OCI-LY7 (cell line): ENCODE measurements at regions not wholly inside any gene's neighbourhood (a gene's known extent, or its start where the extent isn't known, plus 50 kb on each side); places are given as distances from the start of the nearest gene placed in this dataset.

Source experiments
- BruUV-seq: library from RNA; stranded (reverse); fragments of 400-500 nt; replicated peaks from 2 replicates; lab custom pipeline; 2021; lab: Mats Ljungman, UMichigan
- CTCF ChIA-PET: fragments of 300-600 bp; sonication (Branson Sonifier 250); formaldehyde crosslinking; loops from one replicate; lab custom pipeline; 2022; ENCODE audit warnings: antibody characterized with exemption; ENCODE audit not compliant: unreplicated experiment; lab: Charles Lee
- POLR2A ChIA-PET: fragments of 300-600 bp; sonication (Branson Sonifier 250); formaldehyde crosslinking; loops from one replicate; lab custom pipeline; 2022; ENCODE audit warnings: antibody characterized with exemption; lab: Charles Lee
- DNase-seq: peaks from one replicate; pipeline ENCODE4 v3.0.0-alpha.2; 2015; ENCODE audit warnings: low spot score
- H2AFZ ChIP-seq: fragments of 200-600 bp; sonication (generic), shearing (Covaris generic); 2 replicates; pipeline ENCODE4 v1.6.1; 2014; ENCODE audit warnings: mild to moderate bottlenecking, antibody characterized with exemption, low read length, moderate library complexity
- H3K27ac ChIP-seq: fragments of 200-600 bp; sonication (generic); 2 replicates; pipeline ENCODE4 v1.5.1; 2014; ENCODE audit warnings: mixed run types, low read depth, mild to moderate bottlenecking, moderate library complexity, low read length, inconsistent platforms; ENCODE audit not compliant: poor library complexity, severe bottlenecking
- H3K36me3 ChIP-seq: fragments of 200-600 bp; sonication (generic); 2 replicates; pipeline ENCODE4 v1.6.1; 2014; ENCODE audit warnings: mild to moderate bottlenecking, antibody characterized with exemption, low read length, moderate library complexity, mixed read lengths; ENCODE audit not compliant: insufficient read depth
- H3K4me1 ChIP-seq: fragments of 200-600 bp; sonication (generic); 2 replicates; pipeline ENCODE4 v1.5.1; 2014; ENCODE audit warnings: mild to moderate bottlenecking, low read length; ENCODE audit not compliant: insufficient read depth, poor library complexity, severe bottlenecking
- H3K4me2 ChIP-seq: fragments of 200-600 bp; sonication (generic); 2 replicates; pipeline ENCODE4 v1.6.1; 2014; ENCODE audit warnings: mild to moderate bottlenecking, low read length
- H3K4me3 ChIP-seq: fragments of 200-600 bp; sonication (generic); 2 replicates; pipeline ENCODE4 v1.5.1; 2014; ENCODE audit warnings: mild to moderate bottlenecking, low read depth, low read length; ENCODE audit not compliant: poor library complexity, severe bottlenecking
- H3K79me2 ChIP-seq: fragments of 200-600 bp; sonication (generic); 2 replicates; pipeline ENCODE4 v1.6.1; 2016; ENCODE audit warnings: low read depth, mild to moderate bottlenecking, low read length, moderate library complexity, mixed read lengths; ENCODE audit not compliant: insufficient read depth
- H3K9me2 ChIP-seq: fragments of 200-600 bp; sonication (generic); 2 replicates; pipeline ENCODE4 v1.6.1; 2016; ENCODE audit warnings: mild to moderate bottlenecking, low read length, mixed read lengths; ENCODE audit not compliant: insufficient read depth
- H3K9me3 ChIP-seq: fragments of 200-600 bp; sonication (generic); 2 replicates; pipeline ENCODE4 v1.6.1; 2014; ENCODE audit warnings: mild to moderate bottlenecking, mixed run types, low read length, mixed read lengths
- H4K20me1 ChIP-seq: fragments of 200-600 bp; sonication (generic); 2 replicates; pipeline ENCODE4 v1.6.1; 2014; ENCODE audit warnings: mild to moderate bottlenecking, antibody characterized with exemption, low read length, moderate library complexity, mixed read lengths; ENCODE audit not compliant: insufficient read depth
- CTCF ChIP-seq: fragments of 200-600 bp; sonication (generic); conservative IDR thresholded peaks from 2 replicates; pipeline ENCODE4 v1.5.1; 2014; ENCODE audit warnings: mild to moderate bottlenecking, antibody characterized with exemption, low read length, moderate library complexity, mixed read lengths
- EZH2phosphoT487 ChIP-seq: fragments of 200-600 bp; sonication (generic); IDR thresholded peaks from 2 replicates; pipeline ENCODE4 v1.6.1; 2018; ENCODE audit warnings: low read depth, borderline replicate concordance, mild to moderate bottlenecking, mixed run types, antibody characterized with exemption, low read length, moderate library complexity, mixed read lengths
- intact Hi-C: fragments of 100-400 bp; cut with micrococcal nuclease; formaldehyde crosslinking; loops from one replicate; pipeline ENCODE4 v1.10.0; 2022; ENCODE audit not compliant: unreplicated experiment

GRCh38 chr20:39894067-39894466, 795.0 kb downstream of the MAFB start:
- CTCF ChIA-PET = no interaction called here

GRCh38 chr20:39893003-39893685, 795.9 kb downstream of the MAFB start:
- Histone ChIP-seq H3K27ac (no peak overlapping the region), H3K79me2 (no peaks in the 10 kb centered on the region), H3K4me1 (no peaks in the 10 kb centered on the region), H3K4me3 (no peak overlapping the region), H3K36me3 (no peaks in the 10 kb centered on the region), H2AFZ (no peak overlapping the region), H3K9me2 (no peaks in the 10 kb centered on the region), H4K20me1 (no peaks in the 10 kb centered on the region), H3K4me2 (no peak overlapping the region), H3K9me3 (no peaks in the 10 kb centered on the region)
- intact Hi-C loops = no loop called here
- CTCF ChIA-PET = no interaction called here
- no peak for DNase-seq
- no TSS peak for BruUV-seq
- POLR2A ChIA-PET = no interaction called here
- TF ChIP-seq CTCF (no peak), EZH2phosphoT487 (no peak)

More at GRCh38 chr20:39894067-39894466, 795.0 kb downstream of the MAFB start:
- Histone ChIP-seq H3K4me3 (no peak overlapping the region), H3K36me3 (no peaks in the 10 kb centered on the region), H3K27ac (no peak overlapping the region), H4K20me1 (no peaks in the 10 kb centered on the region), H3K4me1 (no peaks in the 10 kb centered on the region), H2AFZ (no peak overlapping the region), H3K4me2 (no peak overlapping the region), H3K79me2 (no peaks in the 10 kb centered on the region), H3K9me2 (no peaks in the 10 kb centered on the region), H3K9me3 (no peaks in the 10 kb centered on the region)
- intact Hi-C loops = no loop called here
- no TSS peak for BruUV-seq
- no peak for DNase-seq
- no peak for TF ChIP-seq EZH2phosphoT487
- no peak for TF ChIP-seq CTCF
- POLR2A ChIA-PET = no interaction called here

- no peaks in the 10 kb centered on the region for H3K36me3 ChIP-seq
- BruUV-seq = no TSS peak
- no peaks in the 10 kb centered on the region for H3K79me2 ChIP-seq
- no peaks in the 10 kb centered on the region for H3K9me3 ChIP-seq
- DNase-seq = no peak
- H4K20me1 ChIP-seq = no peaks in the 10 kb centered on the region
- intact Hi-C loops = no loop called here
- H3K4me3 ChIP-seq = no peak overlapping the region
- no peak overlapping the region for H3K27ac ChIP-seq
- POLR2A ChIA-PET = interaction anchor here (0.6 to 1.0 kb wide), 2 partner anchors 8 to 39 kb away, joined by 3 read pairs; no protein-coding TSS in a partner anchor
- no peaks in the 10 kb centered on the region for H3K9me2 ChIP-seq
- CTCF ChIA-PET = no interaction called here
- TF ChIP-seq CTCF (no peak), EZH2phosphoT487 (no peak)
- no peak overlapping the region for H2AFZ ChIP-seq
- H3K4me1 ChIP-seq = no peaks in the 10 kb centered on the region
- no peak overlapping the region for H3K4me2 ChIP-seq
These were observed 798.3 kb downstream of the MAFB start for GRCh38 chr20:39890697-39891096.
